Adrenal gland (tissue), 5 donors: ENCODE measurements at regions not wholly inside any gene's neighbourhood (a gene's known extent, or its start where the extent isn't known, plus 50 kb on each side); places are given as distances from the start of the nearest gene placed in this dataset.

ENCODE experiments used
- CTCF ChIP-seq, 6 experiments: fragments of 450-650 bp in 4 of 6; fragments of 200-600 bp in 2 of 6; sonication (generic) in 1 of 6; IDR thresholded peaks; 1 replicate in 5 of 6; 2 replicates in 1 of 6; pipeline versions ENCODE4 v1.5.1 to v1.8.0; 2016 to 2021; ENCODE audit warnings: antibody characterized with exemption in 6 of 6, mild to moderate bottlenecking in 2 of 6, moderate library complexity in 1 of 6
- POLR2A ChIP-seq, 2 donors: fragments of 450-650 bp; IDR thresholded peaks; one replicate each; pipeline ENCODE4 v1.6.1; 2017; ENCODE audit warnings: antibody characterized with exemption in 2 of 2, mild to moderate bottlenecking in 2 of 2, moderate library complexity in 1 of 2
- donor health status: DM: no; HTN: no; CAD: no.

GRCh38 chr22:25437414-25438160 lies 126.9 kb upstream of the GRK3 start:
- TF ChIP-seq CTCF (IDR thresholded peaks at IDR 0.05) (no peak), POLR2A (IDR thresholded peaks at IDR 0.05) (no peak)
